Fibroblast of lung (primary cell): ENCODE measurements at regions not wholly inside any gene's neighbourhood (a gene's known extent, or its start where the extent isn't known, plus 50 kb on each side); places are given as distances from the start of the nearest gene placed in this dataset.

Experiments used
- DNase-seq, 2 donors: peaks; one replicate each; pipeline versions ENCODE4 v3.0.0 to v3.0.0-alpha.2; 2010; ENCODE audit warnings: low read depth in 2 of 2
- H2AFZ ChIP-seq: 2 replicates; pipeline ENCODE4 v1.5.1; 2012; ENCODE audit warnings: low read length, control low read depth, inconsistent platforms
- H3K27ac ChIP-seq: 2 replicates; pipeline ENCODE4 v1.5.1; 2011; ENCODE audit warnings: low read length, control low read depth; ENCODE audit not compliant: insufficient read depth
- H3K27me3 ChIP-seq: 2 replicates; pipeline ENCODE4 v1.5.1; 2011; ENCODE audit warnings: mild to moderate bottlenecking, low read length; ENCODE audit not compliant: control insufficient read depth, insufficient read depth
- H3K36me3 ChIP-seq: 2 replicates; pipeline ENCODE4 v1.5.1; 2011; ENCODE audit warnings: low read length; ENCODE audit not compliant: control insufficient read depth, insufficient read depth
- H3K4me1 ChIP-seq: 2 replicates; pipeline ENCODE4 v1.5.1; 2011; ENCODE audit warnings: low read length; ENCODE audit not compliant: control insufficient read depth, insufficient read depth; ENCODE audit errors: extremely low read depth
- H3K4me2 ChIP-seq: 2 replicates; pipeline ENCODE4 v1.5.1; 2011; ENCODE audit warnings: low read length, control low read depth; ENCODE audit not compliant: insufficient read depth; ENCODE audit errors: extremely low read depth
- H3K4me3 ChIP-seq, 4 experiments: fragments of 200-600 bp in 1 of 4; sonication (generic) in 1 of 4; replicated peaks in 1 of 4; 2 replicates each; pipeline ENCODE4 v1.5.1; 2011 to 2016; ENCODE audit warnings: low read length in 4 of 4, low read depth in 3 of 4, mild to moderate bottlenecking in 3 of 4, control low read depth in 2 of 4, inconsistent platforms in 1 of 4, mixed read lengths in 1 of 4; ENCODE audit not compliant: insufficient read depth in 1 of 4; ENCODE audit errors: control extremely low read depth in 1 of 4
- H3K79me2 ChIP-seq: 2 replicates; pipeline ENCODE4 v1.5.1; 2012; ENCODE audit warnings: mild to moderate bottlenecking, low read length, inconsistent platforms; ENCODE audit not compliant: control insufficient read depth, insufficient read depth
- H3K9ac ChIP-seq: 2 replicates; pipeline ENCODE4 v1.5.1; 2011; ENCODE audit warnings: mild to moderate bottlenecking, low read length, control low read depth; ENCODE audit not compliant: insufficient read depth
- H3K9me3 ChIP-seq: 2 replicates; pipeline ENCODE4 v1.5.1; 2012; ENCODE audit warnings: low read depth, low read length; ENCODE audit not compliant: control insufficient read depth, insufficient read depth
- H4K20me1 ChIP-seq: 2 replicates; pipeline ENCODE4 v1.5.1; 2011; ENCODE audit warnings: low read length; ENCODE audit not compliant: control insufficient read depth, insufficient read depth; ENCODE audit errors: extremely low read depth
- CTCF ChIP-seq, 2 donors: IDR thresholded peaks in 1 of 2; conservative IDR thresholded peaks in 1 of 2; 1 replicate in 1 of 2; 2 replicates in 1 of 2; pipeline ENCODE4 v1.5.1; 2011 to 2012; ENCODE audit warnings: low read length in 2 of 2, control low read depth in 1 of 2, inconsistent platforms in 1 of 2, low read depth in 1 of 2, mild to moderate bottlenecking in 1 of 2
- EZH2 ChIP-seq: IDR thresholded peaks from 2 replicates; pipeline ENCODE4 v1.5.1; 2012; ENCODE audit warnings: low read length, control low read depth, mild to moderate bottlenecking; ENCODE audit errors: missing control alignments

GRCh38 chr6:67047996-67048395, 1341.0 kb upstream of the EYS start:
- no peaks in the 10 kb centered on the region for H3K9me3 ChIP-seq
- no peaks in the 10 kb centered on the region for H4K20me1 ChIP-seq
- H3K4me2 ChIP-seq: no peak overlapping the region
- peak in 1 of 2 donors; percentile 43 for DNase-seq
- H3K4me3 ChIP-seq: no peak overlapping the region
- no peaks in the 10 kb centered on the region for H3K36me3 ChIP-seq
- TF ChIP-seq EZH2 (no peak), CTCF (conservative IDR thresholded peaks at IDR 0.05 in 1 of 2, IDR thresholded peaks at IDR 0.05 in 1 of 2; ENCODE audit: low read depth in 1 of 2, low read length in 2 of 2) (no peak)
- no peak overlapping the region for H3K27ac ChIP-seq
- no peak overlapping the region for H3K9ac ChIP-seq
- no peaks in the 10 kb centered on the region for H3K27me3 ChIP-seq
- H3K79me2 ChIP-seq: no peaks in the 10 kb centered on the region
- no peak overlapping the region for H2AFZ ChIP-seq
- H3K4me1 ChIP-seq: no peaks in the 10 kb centered on the region

GRCh38 chr6:67045076-67045475, 1338.0 kb upstream of the EYS start:
- Histone ChIP-seq H3K9me3 (no peaks in the 10 kb centered on the region), H3K4me3 (no peak overlapping the region), H3K27me3 (no peaks in the 10 kb centered on the region), H3K36me3 (no peaks in the 10 kb centered on the region), H3K27ac (no peak overlapping the region), H3K4me2 (no peak overlapping the region), H4K20me1 (no peaks in the 10 kb centered on the region), H3K79me2 (no peaks in the 10 kb centered on the region), H2AFZ (no peak overlapping the region), H3K9ac (no peak overlapping the region), H3K4me1 (no peaks in the 10 kb centered on the region)
- no peak for TF ChIP-seq CTCF (conservative IDR thresholded peaks at IDR 0.05 in 1 of 2, IDR thresholded peaks at IDR 0.05 in 1 of 2; ENCODE audit: low read depth in 1 of 2, low read length in 2 of 2)
- peak in 1 of 2 donors; percentile 84 for DNase-seq

DNA sequence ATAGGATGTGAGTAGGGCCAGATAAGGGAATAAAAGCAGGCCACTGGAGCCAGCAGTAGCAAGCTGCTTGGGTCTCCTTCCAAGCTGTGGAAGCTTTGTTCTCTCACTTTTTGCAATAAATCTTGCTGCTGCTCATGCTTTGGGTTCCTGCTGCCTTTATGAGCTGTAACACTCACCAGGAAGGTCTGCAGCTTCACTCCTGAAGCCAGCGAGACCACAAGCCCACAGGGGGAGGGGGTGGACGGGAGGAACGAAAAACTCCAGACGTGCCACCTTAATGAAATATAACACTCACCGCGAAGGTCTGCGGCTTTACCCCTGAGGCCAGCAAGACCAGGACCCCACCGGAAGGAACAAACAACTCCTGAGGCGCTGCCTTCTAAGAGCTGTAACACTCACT, 1324.4 kb upstream of the EYS start:
- no peak overlapping the region for H3K4me3 ChIP-seq
- TF ChIP-seq CTCF (conservative IDR thresholded peaks at IDR 0.05 in 1 of 2, IDR thresholded peaks at IDR 0.05 in 1 of 2; ENCODE audit: low read depth in 1 of 2, low read length in 2 of 2): no peak
- TF ChIP-seq EZH2: no peak
- no peaks in the 10 kb centered on the region for H4K20me1 ChIP-seq
- no peaks in the 10 kb centered on the region for H3K9me3 ChIP-seq
- H3K27ac ChIP-seq: no peak overlapping the region
- H3K9ac ChIP-seq: no peak overlapping the region
- no peaks in the 10 kb centered on the region for H3K4me1 ChIP-seq
- no peak for DNase-seq
- H2AFZ ChIP-seq: no peak overlapping the region
- no peaks in the 10 kb centered on the region for H3K36me3 ChIP-seq
- no peaks in the 10 kb centered on the region for H3K27me3 ChIP-seq
- H3K79me2 ChIP-seq: no peaks in the 10 kb centered on the region
- H3K4me2 ChIP-seq: no peak overlapping the region
